HG03469 (cell line): ENCODE measurements at regions not wholly inside any gene's neighbourhood (a gene's known extent, or its start where the extent isn't known, plus 50 kb on each side); places are given as distances from the start of the nearest gene placed in this dataset.
"Not testable (repeated sequence)": the region's sequence is repeated elsewhere in the genome, so short reads cannot be mapped to it uniquely, and the experiment has no call there.

Experiments used
- ATAC-seq: cut with Tn5 transposase; IDR thresholded peaks from one replicate; pipeline ENCODE4 v1.9.1; 2021; ENCODE audit warnings: mild to moderate bottlenecking, moderate library complexity, moderate number of reproducible peaks; ENCODE audit not compliant: unreplicated experiment

GRCh38 chr3:168671091-168671490 lies 575.4 kb upstream of the GOLIM4 start:
- no peak for ATAC-seq

- not testable (repeated sequence) for ATAC-seq
Measured at GRCh38 chr3:168660879-168661657, 565.3 kb upstream of the GOLIM4 start.

GRCh38 chr3:168659015-168659414 lies 563.3 kb upstream of the GOLIM4 start:
- ATAC-seq = no peak

GRCh38 chr3:168655611-168656010 lies 559.9 kb upstream of the GOLIM4 start:
- no peak for ATAC-seq

GRCh38 chr3:168654700-168655099 lies 559.0 kb upstream of the GOLIM4 start:
- no peak for ATAC-seq

- no peak for ATAC-seq
Measured at GRCh38 chr3:168653255-168653654, 557.5 kb upstream of the GOLIM4 start.

GRCh38 chr3:168648321-168648720 lies 552.6 kb upstream of the GOLIM4 start:
- ATAC-seq = no peak

GRCh38 chr3:168647582-168647981 lies 551.9 kb upstream of the GOLIM4 start:
- ATAC-seq = no peak

- ATAC-seq = no peak
Measured at GRCh38 chr3:168645180-168645579, 549.5 kb upstream of the GOLIM4 start.

- ATAC-seq = no peak
Measured at GRCh38 chr3:168628549-168628948, 532.8 kb upstream of the GOLIM4 start.

GRCh38 chr3:168625477-168625876 lies 529.8 kb upstream of the GOLIM4 start:
- no peak for ATAC-seq

GRCh38 chr3:168624892-168625448 lies 529.2 kb upstream of the GOLIM4 start:
- no peak for ATAC-seq

GRCh38 chr3:168624195-168624594 lies 528.5 kb upstream of the GOLIM4 start:
- no peak for ATAC-seq

GRCh38 chr3:168622795-168623194 lies 527.1 kb upstream of the GOLIM4 start:
- ATAC-seq = no peak

GRCh38 chr3:168620854-168621253 lies 525.1 kb upstream of the GOLIM4 start:
- ATAC-seq = no peak

GRCh38 chr3:168618827-168619470 lies 523.2 kb upstream of the GOLIM4 start:
- ATAC-seq = no peak

- ATAC-seq = no peak
Measured at GRCh38 chr3:168617658-168618057, 521.9 kb upstream of the GOLIM4 start.

- no peak for ATAC-seq
Measured at GRCh38 chr3:168616915-168617314, 521.2 kb upstream of the GOLIM4 start.

- ATAC-seq = no peak
Measured at GRCh38 chr3:168615493-168616020, 519.8 kb upstream of the GOLIM4 start.

GRCh38 chr3:168613151-168613550 lies 517.4 kb upstream of the GOLIM4 start:
- no peak for ATAC-seq

- no peak for ATAC-seq
Measured at GRCh38 chr3:168612671-168613070, 516.9 kb upstream of the GOLIM4 start.

GRCh38 chr3:168611826-168612225 lies 516.1 kb upstream of the GOLIM4 start:
- no peak for ATAC-seq
